IMR-90 (cell line): ENCODE measurements at regions not wholly inside any gene's neighbourhood (a gene's known extent, or its start where the extent isn't known, plus 50 kb on each side); places are given as distances from the start of the nearest gene placed in this dataset.

Source experiments
- CEBPB ChIP-seq: IDR thresholded peaks from 2 replicates; pipeline ENCODE4 v1.6.1; 2012; ENCODE audit warnings: low read depth, low read length, improper control_type of control experiment
- CHD1 ChIP-seq: IDR thresholded peaks from 2 replicates; pipeline ENCODE4 v1.6.1; 2012; ENCODE audit warnings: low read depth, low read length, improper control_type of control experiment
- FOS ChIP-seq: fragments of 150-350 bp; IDR thresholded peaks from 2 replicates; pipeline ENCODE4 v1.6.1; 2016; ENCODE audit warnings: low read depth, low read length
- MAFK ChIP-seq: IDR thresholded peaks from 2 replicates; pipeline ENCODE4 v1.6.1; 2012; ENCODE audit warnings: low read depth, low read length, improper control_type of control experiment
- MAZ ChIP-seq: IDR thresholded peaks from 2 replicates; pipeline ENCODE4 v1.6.1; 2012; ENCODE audit warnings: low read depth, mild to moderate bottlenecking, low read length, improper control_type of control experiment, moderate library complexity, borderline replicate concordance
- MXI1 ChIP-seq: IDR thresholded peaks from 2 replicates; pipeline ENCODE4 v1.6.1; 2012; ENCODE audit warnings: low read depth, mild to moderate bottlenecking, low read length, moderate library complexity, borderline replicate concordance
- POLR2A ChIP-seq: IDR thresholded peaks from 2 replicates; pipeline ENCODE4 v1.6.1; 2012; ENCODE audit warnings: mild to moderate bottlenecking, low read depth, low read length
- RAD21 ChIP-seq: IDR thresholded peaks from 2 replicates; pipeline ENCODE4 v1.6.1; 2012; ENCODE audit warnings: low read length, improper control_type of control experiment
- RCOR1 ChIP-seq: IDR thresholded peaks from 2 replicates; pipeline ENCODE4 v1.6.1; 2012; ENCODE audit warnings: mild to moderate bottlenecking, low read length, improper control_type of control experiment; ENCODE audit not compliant: insufficient replicate concordance
- RFX5 ChIP-seq: IDR thresholded peaks from 2 replicates; pipeline ENCODE4 v1.8.0; 2012; ENCODE audit warnings: low read depth, mild to moderate bottlenecking, low read length, moderate library complexity
- SMC3 ChIP-seq: fragments of 150-350 bp; IDR thresholded peaks from 2 replicates; pipeline ENCODE4 v1.6.1; 2016; ENCODE audit warnings: low read depth, mild to moderate bottlenecking, antibody characterized with exemption, low read length, moderate library complexity
- TF ChIP-seq, protein P1 (sequence below): conservative IDR thresholded peaks from 2 replicates; pipeline ENCODE4 v1.5.1; 2012; ENCODE audit warnings: mild to moderate bottlenecking, low read depth, low read length, improper control_type of control experiment
- TF ChIP-seq, protein P2 (sequence below): fragments of 150-350 bp; IDR thresholded peaks from 2 replicates; pipeline ENCODE4 v1.6.1; 2016; ENCODE audit warnings: low read depth, mild to moderate bottlenecking, low read length, moderate library complexity, borderline replicate concordance
- TF ChIP-seq, protein P3 (sequence below): fragments of 150-350 bp; IDR thresholded peaks from 2 replicates; pipeline ENCODE4 v1.6.1; 2017; ENCODE audit warnings: mild to moderate bottlenecking, antibody characterized with exemption, low read length, low read depth

DNA sequence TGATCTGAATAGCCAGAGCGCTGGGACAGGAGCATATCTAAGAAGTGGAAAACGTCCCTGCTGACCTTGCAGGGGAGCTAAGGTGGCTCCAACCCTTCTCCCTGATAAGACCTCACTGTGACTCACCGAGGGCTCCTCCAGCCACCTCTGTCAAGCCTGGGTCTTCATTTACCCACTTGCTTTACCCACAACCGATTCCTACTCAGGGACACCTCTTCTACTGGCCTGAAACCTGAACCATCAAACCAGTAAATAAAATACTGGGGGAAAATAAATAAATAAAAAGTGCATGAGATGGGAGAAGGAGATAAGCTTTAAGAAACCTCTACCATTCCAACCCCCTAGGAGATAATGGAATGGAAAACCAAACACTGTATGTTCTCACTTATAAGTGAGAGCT lies 80.2 kb upstream of the ALOX12 start:
- TF ChIP-seq RAD21 (no peak), FOS (no peak), POLR2A (no peak), CEBPB (no peak), RCOR1 (no peak), SMC3 (no peak), MAZ (no peak), RFX5 (no peak), MXI1 (no peak), CHD1 (no peak), MAFK (no peak)
- TF ChIP-seq, protein P1, sequence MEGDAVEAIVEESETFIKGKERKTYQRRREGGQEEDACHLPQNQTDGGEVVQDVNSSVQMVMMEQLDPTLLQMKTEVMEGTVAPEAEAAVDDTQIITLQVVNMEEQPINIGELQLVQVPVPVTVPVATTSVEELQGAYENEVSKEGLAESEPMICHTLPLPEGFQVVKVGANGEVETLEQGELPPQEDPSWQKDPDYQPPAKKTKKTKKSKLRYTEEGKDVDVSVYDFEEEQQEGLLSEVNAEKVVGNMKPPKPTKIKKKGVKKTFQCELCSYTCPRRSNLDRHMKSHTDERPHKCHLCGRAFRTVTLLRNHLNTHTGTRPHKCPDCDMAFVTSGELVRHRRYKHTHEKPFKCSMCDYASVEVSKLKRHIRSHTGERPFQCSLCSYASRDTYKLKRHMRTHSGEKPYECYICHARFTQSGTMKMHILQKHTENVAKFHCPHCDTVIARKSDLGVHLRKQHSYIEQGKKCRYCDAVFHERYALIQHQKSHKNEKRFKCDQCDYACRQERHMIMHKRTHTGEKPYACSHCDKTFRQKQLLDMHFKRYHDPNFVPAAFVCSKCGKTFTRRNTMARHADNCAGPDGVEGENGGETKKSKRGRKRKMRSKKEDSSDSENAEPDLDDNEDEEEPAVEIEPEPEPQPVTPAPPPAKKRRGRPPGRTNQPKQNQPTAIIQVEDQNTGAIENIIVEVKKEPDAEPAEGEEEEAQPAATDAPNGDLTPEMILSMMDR: no peak
- TF ChIP-seq, protein P2, sequence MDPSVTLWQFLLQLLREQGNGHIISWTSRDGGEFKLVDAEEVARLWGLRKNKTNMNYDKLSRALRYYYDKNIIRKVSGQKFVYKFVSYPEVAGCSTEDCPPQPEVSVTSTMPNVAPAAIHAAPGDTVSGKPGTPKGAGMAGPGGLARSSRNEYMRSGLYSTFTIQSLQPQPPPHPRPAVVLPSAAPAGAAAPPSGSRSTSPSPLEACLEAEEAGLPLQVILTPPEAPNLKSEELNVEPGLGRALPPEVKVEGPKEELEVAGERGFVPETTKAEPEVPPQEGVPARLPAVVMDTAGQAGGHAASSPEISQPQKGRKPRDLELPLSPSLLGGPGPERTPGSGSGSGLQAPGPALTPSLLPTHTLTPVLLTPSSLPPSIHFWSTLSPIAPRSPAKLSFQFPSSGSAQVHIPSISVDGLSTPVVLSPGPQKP: no peak
- TF ChIP-seq, protein P3, sequence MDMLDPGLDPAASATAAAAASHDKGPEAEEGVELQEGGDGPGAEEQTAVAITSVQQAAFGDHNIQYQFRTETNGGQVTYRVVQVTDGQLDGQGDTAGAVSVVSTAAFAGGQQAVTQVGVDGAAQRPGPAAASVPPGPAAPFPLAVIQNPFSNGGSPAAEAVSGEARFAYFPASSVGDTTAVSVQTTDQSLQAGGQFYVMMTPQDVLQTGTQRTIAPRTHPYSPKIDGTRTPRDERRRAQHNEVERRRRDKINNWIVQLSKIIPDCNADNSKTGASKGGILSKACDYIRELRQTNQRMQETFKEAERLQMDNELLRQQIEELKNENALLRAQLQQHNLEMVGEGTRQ: no peak
